Astrocyte (in vitro differentiated cells and primary cell): ENCODE measurements at regions not wholly inside any gene's neighbourhood (a gene's known extent, or its start where the extent isn't known, plus 50 kb on each side); places are given as distances from the start of the nearest gene placed in this dataset.

ENCODE experiments used
- DNase-seq: peaks from one replicate; pipeline ENCODE4 v3.0.0-alpha.2; 2010; ENCODE audit warnings: low read depth
- FAIRE-seq: peaks from 2 replicates; lab custom pipeline; 2011; peaks lifted over from hg19 to GRCh38; lab: Jason Lieb, UNC
- H2AFZ ChIP-seq: 2 replicates; pipeline ENCODE4 v1.6.0; 2012; ENCODE audit warnings: low read depth, low read length, inconsistent platforms
- H3K27ac ChIP-seq: 2 replicates; pipeline ENCODE4 v1.5.1; 2011; ENCODE audit warnings: low read depth, low read length, inconsistent platforms
- H3K27me3 ChIP-seq: 2 replicates; pipeline ENCODE4 v1.6.0; 2011; ENCODE audit warnings: low read length, inconsistent platforms; ENCODE audit not compliant: insufficient read depth
- H3K36me3 ChIP-seq: 2 replicates; pipeline ENCODE4 v1.5.1; 2011; ENCODE audit warnings: low read length, inconsistent platforms; ENCODE audit not compliant: insufficient read depth
- H3K4me1 ChIP-seq: 2 replicates; pipeline ENCODE4 v1.5.1; 2011; ENCODE audit warnings: low read length, inconsistent platforms; ENCODE audit not compliant: insufficient read depth
- H3K4me2 ChIP-seq: 2 replicates; pipeline ENCODE4 v1.6.0; 2012; ENCODE audit warnings: low read length, inconsistent platforms
- H3K4me3 ChIP-seq: 2 replicates; pipeline ENCODE4 v1.5.1; 2011; ENCODE audit warnings: low read depth, mild to moderate bottlenecking, low read length, inconsistent platforms; ENCODE audit not compliant: insufficient read depth
- H3K79me2 ChIP-seq: 2 replicates; pipeline ENCODE4 v1.6.0; 2012; ENCODE audit warnings: mild to moderate bottlenecking, low read length, inconsistent platforms; ENCODE audit not compliant: insufficient read depth
- H3K9ac ChIP-seq: 2 replicates; pipeline ENCODE4 v1.6.0; 2012; ENCODE audit warnings: mild to moderate bottlenecking, low read length, inconsistent platforms
- H3K9me3 ChIP-seq: 2 replicates; pipeline ENCODE4 v1.5.1; 2012; ENCODE audit warnings: low read depth, mild to moderate bottlenecking, low read length, inconsistent platforms; ENCODE audit not compliant: insufficient read depth
- H4K20me1 ChIP-seq: 2 replicates; pipeline ENCODE4 v1.6.0; 2012; ENCODE audit warnings: low read length, inconsistent platforms; ENCODE audit not compliant: insufficient read depth
- H3K27ac Mint-ChIP-seq: one replicate; pipeline ENCODE4 v1.8.0; 2021; ENCODE audit warnings: mild to moderate bottlenecking, mixed read lengths; ENCODE audit not compliant: unreplicated experiment
- H3K27me3 Mint-ChIP-seq: one replicate; pipeline ENCODE4 v1.8.0; 2021; ENCODE audit warnings: low read depth, mixed read lengths; ENCODE audit not compliant: unreplicated experiment
- H3K36me3 Mint-ChIP-seq: one replicate; pipeline ENCODE4 v1.8.0; 2021; ENCODE audit warnings: low read depth, mixed read lengths; ENCODE audit not compliant: unreplicated experiment
- H3K4me1 Mint-ChIP-seq: one replicate; pipeline ENCODE4 v1.8.0; 2021; ENCODE audit warnings: low read depth, mixed read lengths; ENCODE audit not compliant: unreplicated experiment
- H3K4me3 Mint-ChIP-seq: one replicate; pipeline ENCODE4 v1.8.0; 2021; ENCODE audit warnings: mild to moderate bottlenecking, moderate library complexity, mixed read lengths; ENCODE audit not compliant: unreplicated experiment
- H3K9me3 Mint-ChIP-seq: one replicate; pipeline ENCODE4 v1.8.0; 2021; ENCODE audit warnings: mild to moderate bottlenecking, mixed read lengths; ENCODE audit not compliant: unreplicated experiment
- EZH2 ChIP-seq: IDR thresholded peaks from 2 replicates; pipeline ENCODE4 v1.6.1; 2012; ENCODE audit warnings: mild to moderate bottlenecking, low read length, inconsistent platforms; ENCODE audit not compliant: insufficient read depth
- TF ChIP-seq, protein P1 (sequence below): IDR thresholded peaks from 2 replicates; pipeline ENCODE4 v1.5.1; 2011; ENCODE audit warnings: low read depth, mild to moderate bottlenecking, inconsistent platforms, low read length, moderate library complexity; ENCODE audit not compliant: insufficient read depth

DNA sequence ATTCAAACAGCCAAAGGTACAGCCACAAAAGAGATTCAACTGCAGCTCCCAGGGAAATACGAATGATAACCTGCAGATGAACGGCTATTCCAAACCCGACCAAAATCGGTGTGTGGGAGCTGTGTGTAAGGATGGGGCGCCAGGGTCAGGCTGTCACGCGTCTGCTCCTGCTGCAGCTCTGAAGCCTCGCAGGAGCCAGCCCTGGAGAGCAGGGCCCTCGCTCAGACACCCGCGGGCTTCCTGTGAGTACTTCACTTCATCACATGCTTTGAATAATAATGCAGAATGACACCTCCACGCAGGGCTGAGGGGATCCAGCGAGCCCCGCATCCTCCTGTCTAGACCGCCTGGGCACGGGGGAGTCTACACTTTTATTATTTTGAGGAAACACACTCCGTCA, 307.5 kb upstream of the IRX2 start:
- H3K4me1 Mint-ChIP-seq = no peaks in the 10 kb centered on the region
- Histone ChIP-seq H4K20me1 (no peaks in the 10 kb centered on the region), H2AFZ (no peak overlapping the region), H3K9me3 (peaks cover 18% of the 10 kb centered on the region), H3K4me2 (no peak overlapping the region), H3K27me3 (no peaks in the 10 kb centered on the region), H3K4me3 (no peak overlapping the region), H3K27ac (no peak overlapping the region), H3K4me1 (no peaks in the 10 kb centered on the region), H3K9ac (no peak overlapping the region), H3K79me2 (no peaks in the 10 kb centered on the region), H3K36me3 (no peaks in the 10 kb centered on the region)
- H3K27ac Mint-ChIP-seq = no peak overlapping the region
- FAIRE-seq (no peak), DNase-seq (no peak)
- peaks cover 3% of the 10 kb centered on the region for H3K27me3 Mint-ChIP-seq
- no peak for TF ChIP-seq EZH2
- TF ChIP-seq, protein P1, sequence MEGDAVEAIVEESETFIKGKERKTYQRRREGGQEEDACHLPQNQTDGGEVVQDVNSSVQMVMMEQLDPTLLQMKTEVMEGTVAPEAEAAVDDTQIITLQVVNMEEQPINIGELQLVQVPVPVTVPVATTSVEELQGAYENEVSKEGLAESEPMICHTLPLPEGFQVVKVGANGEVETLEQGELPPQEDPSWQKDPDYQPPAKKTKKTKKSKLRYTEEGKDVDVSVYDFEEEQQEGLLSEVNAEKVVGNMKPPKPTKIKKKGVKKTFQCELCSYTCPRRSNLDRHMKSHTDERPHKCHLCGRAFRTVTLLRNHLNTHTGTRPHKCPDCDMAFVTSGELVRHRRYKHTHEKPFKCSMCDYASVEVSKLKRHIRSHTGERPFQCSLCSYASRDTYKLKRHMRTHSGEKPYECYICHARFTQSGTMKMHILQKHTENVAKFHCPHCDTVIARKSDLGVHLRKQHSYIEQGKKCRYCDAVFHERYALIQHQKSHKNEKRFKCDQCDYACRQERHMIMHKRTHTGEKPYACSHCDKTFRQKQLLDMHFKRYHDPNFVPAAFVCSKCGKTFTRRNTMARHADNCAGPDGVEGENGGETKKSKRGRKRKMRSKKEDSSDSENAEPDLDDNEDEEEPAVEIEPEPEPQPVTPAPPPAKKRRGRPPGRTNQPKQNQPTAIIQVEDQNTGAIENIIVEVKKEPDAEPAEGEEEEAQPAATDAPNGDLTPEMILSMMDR = no peak
- no peak overlapping the region for H3K4me3 Mint-ChIP-seq
- peaks cover 33% of the 10 kb centered on the region for H3K9me3 Mint-ChIP-seq
- peaks cover 5% of the 10 kb centered on the region for H3K36me3 Mint-ChIP-seq

DNA sequence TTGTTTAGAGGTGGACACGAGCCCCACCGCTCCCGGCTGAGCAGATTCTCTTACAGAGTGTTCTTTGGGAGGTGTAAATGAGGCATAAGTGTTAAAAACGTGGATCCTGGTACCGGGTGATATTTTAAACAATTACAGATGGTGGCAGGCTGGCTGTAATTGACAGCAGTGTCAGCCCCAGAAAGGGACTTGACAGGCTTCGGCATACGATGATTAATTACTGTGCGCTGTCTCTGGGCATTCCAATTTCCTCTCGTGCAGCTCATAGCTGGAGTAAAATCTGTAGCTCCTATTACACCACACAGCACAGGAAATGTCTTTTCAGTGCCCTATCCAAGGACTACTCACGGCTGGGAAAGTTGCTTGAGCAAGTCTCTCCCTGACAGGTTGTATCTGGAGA, 305.4 kb upstream of the IRX2 start:
- Histone ChIP-seq H3K27me3 (no peaks in the 10 kb centered on the region), H3K4me2 (no peak overlapping the region), H3K9ac (no peak overlapping the region), H3K36me3 (no peaks in the 10 kb centered on the region), H3K79me2 (no peaks in the 10 kb centered on the region), H3K9me3 (peaks cover 23% of the 10 kb centered on the region), H3K4me1 (no peaks in the 10 kb centered on the region), H4K20me1 (no peaks in the 10 kb centered on the region), H3K27ac (no peak overlapping the region), H3K4me3 (no peak overlapping the region), H2AFZ (no peak overlapping the region)
- no peak for TF ChIP-seq EZH2
- TF ChIP-seq, protein P1 = no peak
- H3K4me3 Mint-ChIP-seq = no peak overlapping the region
- no peaks in the 10 kb centered on the region for H3K27me3 Mint-ChIP-seq
- no peak overlapping the region for H3K27ac Mint-ChIP-seq
- DNase-seq (no peak), FAIRE-seq (no peak)
- H3K4me1 Mint-ChIP-seq = no peaks in the 10 kb centered on the region
- H3K9me3 Mint-ChIP-seq = peaks cover 26% of the 10 kb centered on the region
- peaks cover 2% of the 10 kb centered on the region for H3K36me3 Mint-ChIP-seq

DNA sequence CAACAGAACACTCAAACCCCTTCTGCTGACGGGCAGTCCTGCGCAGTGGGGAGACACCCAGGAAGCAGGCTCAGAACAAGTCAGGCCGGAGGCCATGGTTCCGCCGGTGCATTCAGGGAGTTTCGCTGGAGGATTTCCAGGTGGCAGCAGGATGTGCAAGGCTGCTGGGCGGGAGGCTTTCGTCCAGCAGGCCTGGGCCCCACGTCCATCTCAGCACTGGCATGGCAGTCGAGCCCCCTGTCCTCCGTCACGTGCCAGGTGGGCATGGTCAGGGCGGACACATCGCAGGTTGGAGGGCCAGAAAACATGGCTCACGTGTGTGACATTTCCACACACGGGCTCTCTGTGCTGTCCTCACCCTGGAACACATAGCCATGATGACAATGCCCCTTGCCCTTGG, 299.9 kb upstream of the IRX2 start:
- Histone ChIP-seq H3K4me2 (no peak overlapping the region), H3K4me1 (no peaks in the 10 kb centered on the region)
- no peak overlapping the region for H3K27ac Mint-ChIP-seq

More for the DNA sequence above, 299.9 kb upstream of the IRX2 start:
- no peaks in the 10 kb centered on the region for H3K27me3 ChIP-seq
- no peak overlapping the region for H3K27ac ChIP-seq
- H3K9me3 ChIP-seq = peaks cover 25% of the 10 kb centered on the region
- H3K9ac ChIP-seq = no peak overlapping the region
- H3K9me3 Mint-ChIP-seq = peaks cover 8% of the 10 kb centered on the region
- no peaks in the 10 kb centered on the region for H3K4me1 Mint-ChIP-seq
- no peak overlapping the region for H3K4me3 Mint-ChIP-seq
- TF ChIP-seq, protein P1 = no peak
- no peak for TF ChIP-seq EZH2
- DNase-seq = no peak
- no peak for FAIRE-seq
- H4K20me1 ChIP-seq = no peaks in the 10 kb centered on the region
- no peak overlapping the region for H3K4me3 ChIP-seq
- H3K36me3 Mint-ChIP-seq = no peaks in the 10 kb centered on the region
- H3K27me3 Mint-ChIP-seq = peaks cover 9% of the 10 kb centered on the region
- H2AFZ ChIP-seq = no peak overlapping the region
- H3K36me3 ChIP-seq = no peaks in the 10 kb centered on the region
- no peaks in the 10 kb centered on the region for H3K79me2 ChIP-seq
